ENCODE measurements at regions not wholly inside any gene's neighbourhood (a gene's known extent, or its start where the extent isn't known, plus 50 kb on each side); places are given as distances from the start of the nearest gene placed in this dataset.

DNA sequence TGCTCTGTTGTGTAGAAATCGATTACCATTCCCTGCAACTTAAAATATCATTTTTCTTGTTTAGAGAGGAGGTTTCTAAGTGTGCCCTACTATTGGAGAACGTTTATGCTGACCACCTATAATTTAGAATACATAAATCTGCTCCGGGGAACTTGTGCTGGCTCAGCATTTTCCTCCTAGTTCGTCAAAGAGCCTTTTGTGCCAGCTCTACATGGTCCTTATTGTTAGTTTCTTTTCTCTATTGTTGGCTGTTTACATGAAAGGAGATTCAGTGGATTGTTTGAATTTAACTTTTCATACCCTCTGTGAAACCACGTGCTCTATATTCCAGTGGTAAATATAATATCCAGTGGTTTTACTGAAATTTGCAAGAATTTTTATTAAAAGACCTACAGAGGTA lies 53.4 kb upstream of the ATP8A1 start:
- TF ChIP-seq, protein P1, sequence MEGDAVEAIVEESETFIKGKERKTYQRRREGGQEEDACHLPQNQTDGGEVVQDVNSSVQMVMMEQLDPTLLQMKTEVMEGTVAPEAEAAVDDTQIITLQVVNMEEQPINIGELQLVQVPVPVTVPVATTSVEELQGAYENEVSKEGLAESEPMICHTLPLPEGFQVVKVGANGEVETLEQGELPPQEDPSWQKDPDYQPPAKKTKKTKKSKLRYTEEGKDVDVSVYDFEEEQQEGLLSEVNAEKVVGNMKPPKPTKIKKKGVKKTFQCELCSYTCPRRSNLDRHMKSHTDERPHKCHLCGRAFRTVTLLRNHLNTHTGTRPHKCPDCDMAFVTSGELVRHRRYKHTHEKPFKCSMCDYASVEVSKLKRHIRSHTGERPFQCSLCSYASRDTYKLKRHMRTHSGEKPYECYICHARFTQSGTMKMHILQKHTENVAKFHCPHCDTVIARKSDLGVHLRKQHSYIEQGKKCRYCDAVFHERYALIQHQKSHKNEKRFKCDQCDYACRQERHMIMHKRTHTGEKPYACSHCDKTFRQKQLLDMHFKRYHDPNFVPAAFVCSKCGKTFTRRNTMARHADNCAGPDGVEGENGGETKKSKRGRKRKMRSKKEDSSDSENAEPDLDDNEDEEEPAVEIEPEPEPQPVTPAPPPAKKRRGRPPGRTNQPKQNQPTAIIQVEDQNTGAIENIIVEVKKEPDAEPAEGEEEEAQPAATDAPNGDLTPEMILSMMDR (IDR thresholded peaks at IDR 0.05), result no peak
- no peak for TF ChIP-seq POLR2A (IDR thresholded peaks at IDR 0.05)

Data from body of pancreas (tissue), 4 donors.